ENCODE measurements at regions not wholly inside any gene's neighbourhood (a gene's known extent, or its start where the extent isn't known, plus 50 kb on each side); places are given as distances from the start of the nearest gene placed in this dataset.

DNA sequence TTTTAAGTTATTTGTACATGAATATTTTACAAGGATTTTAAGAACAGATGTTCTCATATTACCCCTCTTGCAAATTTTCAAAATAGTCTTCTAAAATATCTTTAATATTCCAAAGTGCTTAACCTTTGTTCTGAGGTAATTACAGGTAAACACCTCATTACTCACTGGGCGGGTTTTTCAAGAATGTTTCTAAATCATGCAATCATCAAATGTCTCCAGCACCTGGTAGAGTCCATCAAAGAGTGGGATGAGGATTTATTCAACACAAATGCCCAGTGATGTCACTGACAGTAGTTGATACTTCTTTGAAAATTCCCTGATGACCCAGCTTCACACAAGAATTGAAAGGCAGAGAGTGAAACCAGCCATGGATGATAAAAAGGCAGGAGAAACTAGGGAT, 114.4 kb downstream of the SEC61B start:
- H3K36me3 ChIP-seq (ENCODE audit: control insufficient read depth, insufficient read depth, low read length) = no peaks in the 10 kb centered on the region
- H3K4me3 ChIP-seq (ENCODE audit: low read length) = no peak overlapping the region
- H3K4me1 ChIP-seq (ENCODE audit: control insufficient read depth, insufficient read depth, low read length) = no peaks in the 10 kb centered on the region
- H3K9me3 ChIP-seq (ENCODE audit: control insufficient read depth, low read length) = no peaks in the 10 kb centered on the region
- no peak overlapping the region for H3K9ac ChIP-seq (ENCODE audit: low read length)
- no peaks in the 10 kb centered on the region for H3K27me3 ChIP-seq (ENCODE audit: control insufficient read depth, insufficient read depth, low read length)

DNA sequence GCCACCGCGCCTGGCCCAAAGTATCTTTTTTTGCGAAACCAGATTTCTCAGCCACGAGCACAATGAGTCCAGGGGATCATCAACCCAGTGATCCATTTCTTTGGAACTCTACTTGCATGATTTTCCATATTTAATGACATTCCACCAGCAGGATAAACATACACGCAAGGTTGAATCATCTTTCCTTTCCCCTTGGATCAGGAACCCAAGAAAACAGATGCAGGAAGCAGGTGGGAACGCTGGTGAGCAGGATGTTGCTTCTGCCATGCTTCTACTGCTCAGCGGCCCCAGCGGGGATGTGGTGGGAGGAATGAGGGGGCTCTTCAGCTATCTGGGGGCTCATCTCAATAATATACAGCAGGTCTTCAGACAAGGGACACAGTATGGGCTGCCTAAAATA, 118.2 kb downstream of the SEC61B start:
- H3K4me3 ChIP-seq (ENCODE audit: low read length) = no peak overlapping the region
- H3K9ac ChIP-seq (ENCODE audit: low read length) = no peak overlapping the region
- no peaks in the 10 kb centered on the region for H3K4me1 ChIP-seq (ENCODE audit: control insufficient read depth, insufficient read depth, low read length)
- H3K27me3 ChIP-seq (ENCODE audit: control insufficient read depth, insufficient read depth, low read length) = no peaks in the 10 kb centered on the region
- no peaks in the 10 kb centered on the region for H3K9me3 ChIP-seq (ENCODE audit: control insufficient read depth, low read length)
- no peaks in the 10 kb centered on the region for H3K36me3 ChIP-seq (ENCODE audit: control insufficient read depth, insufficient read depth, low read length)

DNA sequence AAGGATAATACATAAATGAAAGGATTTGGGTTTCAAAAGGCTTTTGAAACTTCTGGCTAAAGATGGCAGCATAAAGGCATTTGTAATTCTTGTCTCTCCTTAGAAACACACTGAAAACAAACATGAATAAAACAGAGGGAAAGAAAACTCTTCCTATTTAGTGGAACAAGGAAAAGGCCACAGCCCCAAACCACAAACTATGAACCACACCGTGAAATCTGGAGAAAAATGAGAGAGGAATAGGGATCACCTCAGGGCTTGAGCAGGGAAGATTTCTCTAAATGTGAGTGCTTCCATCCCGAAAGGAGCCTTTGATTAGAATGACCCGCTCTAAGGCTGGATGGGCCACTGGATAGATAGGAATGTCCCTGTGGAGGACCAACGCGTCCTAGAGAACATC, 119.6 kb downstream of the SEC61B start:
- Histone ChIP-seq H3K9me3 (ENCODE audit: control insufficient read depth, low read length) (no peaks in the 10 kb centered on the region), H3K4me1 (ENCODE audit: control insufficient read depth, insufficient read depth, low read length) (no peaks in the 10 kb centered on the region), H3K4me3 (ENCODE audit: low read length) (no peak overlapping the region), H3K27me3 (ENCODE audit: control insufficient read depth, insufficient read depth, low read length) (no peaks in the 10 kb centered on the region), H3K36me3 (ENCODE audit: control insufficient read depth, insufficient read depth, low read length) (no peaks in the 10 kb centered on the region), H3K9ac (ENCODE audit: low read length) (no peak overlapping the region)

DNA sequence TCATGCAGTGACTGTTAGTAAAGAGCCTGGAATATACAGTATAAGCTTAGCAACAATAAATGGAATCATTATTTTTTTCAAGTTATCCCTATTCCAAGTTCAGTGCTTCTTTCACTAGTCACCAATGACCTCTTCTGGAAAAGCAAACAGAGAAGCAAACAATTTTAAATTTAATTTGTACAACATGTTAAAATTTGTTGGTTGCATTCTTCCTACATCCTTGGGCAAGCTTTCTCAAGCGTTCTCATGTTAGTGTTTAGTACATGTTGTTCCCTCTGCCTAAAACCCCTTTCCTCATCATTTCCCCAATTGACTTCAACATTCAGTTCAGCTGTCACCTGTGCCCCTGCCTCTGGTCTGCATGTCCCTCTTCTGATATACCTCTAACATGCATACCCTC, 123.4 kb downstream of the SEC61B start:
- no peak overlapping the region for H3K4me3 ChIP-seq (ENCODE audit: low read length)
- H3K27me3 ChIP-seq (ENCODE audit: control insufficient read depth, insufficient read depth, low read length) = no peaks in the 10 kb centered on the region
- H3K9me3 ChIP-seq (ENCODE audit: control insufficient read depth, low read length) = no peaks in the 10 kb centered on the region
- no peaks in the 10 kb centered on the region for H3K4me1 ChIP-seq (ENCODE audit: control insufficient read depth, insufficient read depth, low read length)
- H3K36me3 ChIP-seq (ENCODE audit: control insufficient read depth, insufficient read depth, low read length) = no peaks in the 10 kb centered on the region
- no peak overlapping the region for H3K9ac ChIP-seq (ENCODE audit: low read length)

DNA sequence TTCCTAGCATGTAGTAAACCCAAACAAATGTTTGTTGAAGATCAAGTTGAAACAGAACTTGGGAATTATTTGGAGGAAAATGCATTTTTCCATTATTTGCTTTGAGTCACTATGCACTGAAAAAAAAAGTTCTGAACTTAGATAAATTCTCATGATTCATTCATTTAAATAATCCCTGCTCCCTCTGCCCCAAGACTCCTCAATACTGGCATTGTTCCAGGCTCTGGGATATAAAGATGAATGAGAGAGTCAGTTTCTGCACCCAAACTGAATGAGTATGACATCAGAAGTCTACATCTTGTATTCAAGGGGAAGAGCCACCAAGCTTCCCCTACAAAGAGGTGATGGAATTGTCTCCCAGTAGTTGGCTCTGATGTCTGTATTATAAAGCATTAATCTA, 123.9 kb downstream of the SEC61B start:
- Histone ChIP-seq H3K4me3 (ENCODE audit: low read length) (no peak overlapping the region), H3K9me3 (ENCODE audit: control insufficient read depth, low read length) (no peaks in the 10 kb centered on the region), H3K4me1 (ENCODE audit: control insufficient read depth, insufficient read depth, low read length) (no peaks in the 10 kb centered on the region), H3K36me3 (ENCODE audit: control insufficient read depth, insufficient read depth, low read length) (no peaks in the 10 kb centered on the region), H3K9ac (ENCODE audit: low read length) (no peak overlapping the region), H3K27me3 (ENCODE audit: control insufficient read depth, insufficient read depth, low read length) (no peaks in the 10 kb centered on the region)

DNA sequence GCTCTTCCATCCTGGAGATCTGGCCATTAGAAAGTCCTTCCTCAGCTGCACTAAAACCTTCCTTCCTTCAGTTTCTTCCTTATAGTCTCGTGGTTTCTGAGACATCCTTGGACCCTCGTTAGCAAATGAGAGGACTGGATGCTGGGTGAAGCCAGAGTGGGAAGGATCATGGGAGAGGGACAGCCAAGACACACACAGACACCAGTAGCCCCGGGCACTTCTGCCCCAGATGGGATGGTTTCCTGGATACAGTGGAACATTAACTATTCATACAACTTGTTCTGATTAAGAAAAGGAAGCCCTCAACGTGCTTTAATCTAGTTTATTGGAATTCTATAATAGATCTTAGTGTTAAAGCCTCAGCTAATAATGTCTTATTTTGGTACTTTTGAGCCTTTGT, 125.5 kb downstream of the SEC61B start:
- Histone ChIP-seq H3K36me3 (ENCODE audit: control insufficient read depth, insufficient read depth, low read length) (no peaks in the 10 kb centered on the region), H3K9ac (ENCODE audit: low read length) (no peak overlapping the region), H3K4me3 (ENCODE audit: low read length) (no peak overlapping the region), H3K4me1 (ENCODE audit: control insufficient read depth, insufficient read depth, low read length) (no peaks in the 10 kb centered on the region), H3K27me3 (ENCODE audit: control insufficient read depth, insufficient read depth, low read length) (no peaks in the 10 kb centered on the region), H3K9me3 (ENCODE audit: control insufficient read depth, low read length) (no peaks in the 10 kb centered on the region)

DNA sequence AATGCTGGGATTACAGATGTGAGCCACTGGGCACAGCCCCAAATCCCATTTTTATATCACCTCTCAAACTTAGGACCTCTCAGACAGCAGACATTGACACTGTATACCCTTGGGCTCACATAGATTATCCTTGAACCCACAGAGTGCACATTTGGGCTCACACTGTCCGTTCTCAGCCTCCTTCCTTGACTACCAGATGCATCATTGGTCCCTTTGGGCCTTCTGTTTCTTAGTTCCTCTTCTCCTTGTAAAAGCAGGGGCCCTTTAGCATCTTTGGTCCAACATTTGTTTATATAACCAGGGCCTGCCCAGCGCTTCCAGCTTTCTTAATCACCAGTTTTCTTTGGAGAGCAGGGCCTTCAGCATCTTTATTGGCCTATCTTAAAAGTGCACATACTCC, 126.2 kb downstream of the SEC61B start:
- no peaks in the 10 kb centered on the region for H3K4me1 ChIP-seq (ENCODE audit: control insufficient read depth, insufficient read depth, low read length)
- H3K9me3 ChIP-seq (ENCODE audit: control insufficient read depth, low read length) = no peaks in the 10 kb centered on the region
- no peak overlapping the region for H3K9ac ChIP-seq (ENCODE audit: low read length)
- no peaks in the 10 kb centered on the region for H3K36me3 ChIP-seq (ENCODE audit: control insufficient read depth, insufficient read depth, low read length)
- H3K4me3 ChIP-seq (ENCODE audit: low read length) = no peak overlapping the region
- no peaks in the 10 kb centered on the region for H3K27me3 ChIP-seq (ENCODE audit: control insufficient read depth, insufficient read depth, low read length)

DNA sequence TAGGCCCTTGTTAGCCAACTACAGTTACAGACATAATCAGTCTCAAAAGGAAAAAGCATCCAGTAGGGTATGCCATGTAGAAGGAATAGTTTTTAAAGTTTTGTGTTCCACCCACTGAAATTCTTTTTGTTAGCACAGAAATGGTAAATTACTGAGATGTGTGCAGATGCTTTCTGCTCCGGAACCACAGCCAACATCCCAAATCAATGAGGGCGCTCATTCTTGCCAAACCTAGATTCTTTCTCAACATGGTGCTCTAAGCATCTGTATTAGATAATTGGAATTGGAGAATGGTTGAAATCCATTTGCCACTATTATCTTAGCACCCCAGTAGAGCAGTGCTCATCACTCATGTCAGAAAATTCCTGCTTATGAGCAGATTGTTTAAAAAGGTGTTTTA, 127.8 kb downstream of the SEC61B start:
- no peaks in the 10 kb centered on the region for H3K9me3 ChIP-seq (ENCODE audit: control insufficient read depth, low read length)
- H3K27me3 ChIP-seq (ENCODE audit: control insufficient read depth, insufficient read depth, low read length) = no peaks in the 10 kb centered on the region
- no peak overlapping the region for H3K9ac ChIP-seq (ENCODE audit: low read length)
- no peak overlapping the region for H3K4me3 ChIP-seq (ENCODE audit: low read length)
- no peaks in the 10 kb centered on the region for H3K4me1 ChIP-seq (ENCODE audit: control insufficient read depth, insufficient read depth, low read length)
- no peaks in the 10 kb centered on the region for H3K36me3 ChIP-seq (ENCODE audit: control insufficient read depth, insufficient read depth, low read length)

DNA sequence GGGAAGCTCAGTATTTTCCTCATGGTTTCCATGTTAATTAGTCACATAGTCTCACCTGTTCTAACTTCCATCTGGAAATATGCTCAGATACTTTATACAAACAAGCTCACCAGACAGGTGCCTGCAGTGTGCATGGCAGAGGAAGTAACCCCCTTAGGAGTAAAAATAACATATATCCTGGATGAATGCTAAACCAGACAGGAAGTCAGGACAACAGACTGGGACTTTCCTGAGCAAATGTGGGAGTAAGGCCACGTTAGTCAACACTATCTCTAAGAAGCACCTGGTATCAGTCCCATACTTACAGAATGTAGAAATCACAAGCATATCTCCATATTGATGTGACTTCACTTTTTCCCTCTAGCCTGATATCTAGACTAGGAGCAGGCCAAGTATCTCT, 128.4 kb downstream of the SEC61B start:
- H3K9me3 ChIP-seq (ENCODE audit: control insufficient read depth, low read length) = no peaks in the 10 kb centered on the region
- H3K36me3 ChIP-seq (ENCODE audit: control insufficient read depth, insufficient read depth, low read length) = no peaks in the 10 kb centered on the region
- no peak overlapping the region for H3K9ac ChIP-seq (ENCODE audit: low read length)
- no peak overlapping the region for H3K4me3 ChIP-seq (ENCODE audit: low read length)
- no peaks in the 10 kb centered on the region for H3K27me3 ChIP-seq (ENCODE audit: control insufficient read depth, insufficient read depth, low read length)
- H3K4me1 ChIP-seq (ENCODE audit: control insufficient read depth, insufficient read depth, low read length) = no peaks in the 10 kb centered on the region

DNA sequence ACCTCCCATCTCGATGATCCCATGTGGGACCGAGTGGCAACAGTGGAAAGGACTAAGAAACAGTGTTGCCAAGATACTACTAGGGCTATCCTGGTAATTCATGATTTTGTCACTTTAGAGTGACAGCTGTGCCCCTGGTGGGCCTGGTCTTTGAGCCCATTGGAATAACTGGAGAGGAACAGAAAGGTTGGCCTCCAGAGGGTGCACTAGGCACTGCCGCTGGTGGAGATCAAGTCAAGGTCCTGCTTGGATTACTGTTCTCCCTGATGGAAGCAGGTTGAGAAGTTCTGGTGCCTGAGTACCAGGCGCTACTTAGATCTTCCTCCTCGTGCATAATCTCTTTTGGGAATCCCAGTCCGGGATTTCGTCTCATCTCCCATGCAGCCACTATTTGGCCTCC, 129.6 kb downstream of the SEC61B start:
- no peaks in the 10 kb centered on the region for H3K27me3 ChIP-seq (ENCODE audit: control insufficient read depth, insufficient read depth, low read length)
- no peak overlapping the region for H3K4me3 ChIP-seq (ENCODE audit: low read length)
- no peaks in the 10 kb centered on the region for H3K9me3 ChIP-seq (ENCODE audit: control insufficient read depth, low read length)
- no peaks in the 10 kb centered on the region for H3K4me1 ChIP-seq (ENCODE audit: control insufficient read depth, insufficient read depth, low read length)
- no peaks in the 10 kb centered on the region for H3K36me3 ChIP-seq (ENCODE audit: control insufficient read depth, insufficient read depth, low read length)
- H3K9ac ChIP-seq (ENCODE audit: low read length) = no peak overlapping the region

DNA sequence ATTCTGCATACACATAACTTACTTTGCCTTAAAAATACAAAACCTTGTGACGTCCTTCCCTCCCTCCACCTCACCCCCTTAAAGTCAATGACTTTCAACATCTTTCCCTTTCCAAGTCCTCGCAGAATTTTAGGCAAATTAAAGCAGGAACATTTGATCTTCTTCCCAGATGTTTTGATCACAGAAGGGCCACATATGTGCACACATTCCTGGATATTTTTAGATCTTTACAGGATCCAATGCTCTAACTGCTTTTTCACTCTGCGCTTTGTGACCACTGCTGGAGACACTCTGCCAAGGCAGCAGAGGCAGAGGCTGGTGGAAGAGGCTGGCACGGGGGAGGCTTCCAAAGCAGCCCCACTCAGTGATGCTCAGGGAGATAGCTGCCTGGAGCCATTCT, 130.7 kb downstream of the SEC61B start:
- Histone ChIP-seq H3K36me3 (ENCODE audit: control insufficient read depth, insufficient read depth, low read length) (no peaks in the 10 kb centered on the region), H3K27me3 (ENCODE audit: control insufficient read depth, insufficient read depth, low read length) (no peaks in the 10 kb centered on the region), H3K9me3 (ENCODE audit: control insufficient read depth, low read length) (no peaks in the 10 kb centered on the region), H3K4me3 (ENCODE audit: low read length) (no peak overlapping the region), H3K9ac (ENCODE audit: low read length) (no peak overlapping the region), H3K4me1 (ENCODE audit: control insufficient read depth, insufficient read depth, low read length) (no peaks in the 10 kb centered on the region)

DNA sequence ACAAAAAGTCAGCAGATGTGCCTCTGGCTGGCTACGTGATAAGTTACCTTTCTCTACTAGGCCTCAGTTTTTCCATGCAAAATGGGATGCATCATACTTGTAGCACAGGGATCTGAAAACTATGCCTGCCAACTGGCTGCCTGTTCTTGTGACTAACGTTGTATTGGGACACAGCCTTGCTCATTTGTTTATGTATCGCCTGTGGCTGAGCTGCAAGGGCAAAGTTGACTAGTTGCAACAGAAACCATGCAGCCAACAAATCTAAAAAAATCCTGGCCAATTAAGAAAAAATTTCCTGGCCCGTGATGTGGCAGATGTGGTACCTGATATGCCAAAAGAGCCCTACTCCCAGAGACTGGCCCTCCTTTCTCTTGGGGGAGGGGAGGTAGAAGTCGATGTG, 131.3 kb downstream of the SEC61B start:
- Histone ChIP-seq H3K27me3 (ENCODE audit: control insufficient read depth, insufficient read depth, low read length) (no peaks in the 10 kb centered on the region), H3K9me3 (ENCODE audit: control insufficient read depth, low read length) (no peaks in the 10 kb centered on the region), H3K4me1 (ENCODE audit: control insufficient read depth, insufficient read depth, low read length) (no peaks in the 10 kb centered on the region), H3K9ac (ENCODE audit: low read length) (no peak overlapping the region), H3K4me3 (ENCODE audit: low read length) (no peak overlapping the region), H3K36me3 (ENCODE audit: control insufficient read depth, insufficient read depth, low read length) (no peaks in the 10 kb centered on the region)

DNA sequence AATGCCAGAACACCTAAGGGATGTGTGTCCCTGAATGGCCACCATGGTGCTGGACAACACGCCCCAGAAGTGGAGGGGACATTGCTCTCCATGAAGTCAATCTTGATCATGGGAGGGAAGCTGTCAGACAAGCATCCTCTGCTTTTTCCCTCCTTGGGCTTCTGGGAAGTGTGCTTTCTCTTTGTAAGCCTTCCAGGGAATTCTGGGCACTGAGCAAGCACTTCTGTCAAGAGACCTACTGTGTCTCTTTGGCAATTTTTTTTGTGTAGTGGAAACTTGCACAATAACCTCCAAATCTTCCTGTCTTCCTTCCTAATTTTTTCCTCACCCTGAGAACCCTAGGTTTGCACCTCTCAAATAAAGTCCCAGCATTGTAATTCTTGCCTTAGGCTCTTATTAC, 132.0 kb downstream of the SEC61B start:
- no peaks in the 10 kb centered on the region for H3K9me3 ChIP-seq (ENCODE audit: control insufficient read depth, low read length)
- no peak overlapping the region for H3K9ac ChIP-seq (ENCODE audit: low read length)
- no peaks in the 10 kb centered on the region for H3K36me3 ChIP-seq (ENCODE audit: control insufficient read depth, insufficient read depth, low read length)
- H3K27me3 ChIP-seq (ENCODE audit: control insufficient read depth, insufficient read depth, low read length) = no peaks in the 10 kb centered on the region
- H3K4me1 ChIP-seq (ENCODE audit: control insufficient read depth, insufficient read depth, low read length) = no peaks in the 10 kb centered on the region
- H3K4me3 ChIP-seq (ENCODE audit: low read length) = no peak overlapping the region

All from mucosa of stomach (tissue), 1 donor.